Fibroblast of villous mesenchyme (primary cell): ENCODE measurements at regions not wholly inside any gene's neighbourhood (a gene's known extent, or its start where the extent isn't known, plus 50 kb on each side); places are given as distances from the start of the nearest gene placed in this dataset.

Experiments used
- DNase-seq: peaks from one replicate; pipeline ENCODE4 v3.0.0-alpha.2; 2010; ENCODE audit warnings: low read depth
- H3K4me3 ChIP-seq: 2 replicates; pipeline ENCODE4 v1.5.1; 2011; ENCODE audit warnings: low read depth, mild to moderate bottlenecking, low read length
- TF ChIP-seq, protein P1 (sequence below): IDR thresholded peaks from 2 replicates; pipeline ENCODE4 v1.5.1; 2012; ENCODE audit warnings: low read depth, mild to moderate bottlenecking, low read length; ENCODE audit not compliant: insufficient read depth

DNA sequence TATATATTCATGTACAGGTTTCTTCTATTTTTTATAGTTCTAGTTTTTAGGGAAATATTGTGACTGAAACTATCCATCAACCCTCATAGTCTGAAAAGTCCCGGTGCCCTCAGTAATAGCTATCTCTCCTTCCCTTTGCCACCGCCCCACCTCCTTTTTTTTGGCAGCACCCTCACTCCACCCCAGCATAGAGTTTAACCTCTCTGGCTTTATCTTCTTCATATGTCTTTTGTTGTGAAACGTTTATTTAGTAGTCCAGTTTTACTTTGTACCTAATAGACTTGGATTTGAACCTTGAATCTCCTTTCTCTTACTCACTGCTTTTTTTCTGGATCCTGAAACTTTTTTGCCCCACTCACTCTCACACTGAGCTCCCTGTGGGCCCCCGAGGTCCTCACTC lies 109.5 kb downstream of the BBS10 start:
- DNase-seq: no peak
- H3K4me3 ChIP-seq: no peak overlapping the region
- TF ChIP-seq, protein P1, sequence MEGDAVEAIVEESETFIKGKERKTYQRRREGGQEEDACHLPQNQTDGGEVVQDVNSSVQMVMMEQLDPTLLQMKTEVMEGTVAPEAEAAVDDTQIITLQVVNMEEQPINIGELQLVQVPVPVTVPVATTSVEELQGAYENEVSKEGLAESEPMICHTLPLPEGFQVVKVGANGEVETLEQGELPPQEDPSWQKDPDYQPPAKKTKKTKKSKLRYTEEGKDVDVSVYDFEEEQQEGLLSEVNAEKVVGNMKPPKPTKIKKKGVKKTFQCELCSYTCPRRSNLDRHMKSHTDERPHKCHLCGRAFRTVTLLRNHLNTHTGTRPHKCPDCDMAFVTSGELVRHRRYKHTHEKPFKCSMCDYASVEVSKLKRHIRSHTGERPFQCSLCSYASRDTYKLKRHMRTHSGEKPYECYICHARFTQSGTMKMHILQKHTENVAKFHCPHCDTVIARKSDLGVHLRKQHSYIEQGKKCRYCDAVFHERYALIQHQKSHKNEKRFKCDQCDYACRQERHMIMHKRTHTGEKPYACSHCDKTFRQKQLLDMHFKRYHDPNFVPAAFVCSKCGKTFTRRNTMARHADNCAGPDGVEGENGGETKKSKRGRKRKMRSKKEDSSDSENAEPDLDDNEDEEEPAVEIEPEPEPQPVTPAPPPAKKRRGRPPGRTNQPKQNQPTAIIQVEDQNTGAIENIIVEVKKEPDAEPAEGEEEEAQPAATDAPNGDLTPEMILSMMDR: no peak

DNA sequence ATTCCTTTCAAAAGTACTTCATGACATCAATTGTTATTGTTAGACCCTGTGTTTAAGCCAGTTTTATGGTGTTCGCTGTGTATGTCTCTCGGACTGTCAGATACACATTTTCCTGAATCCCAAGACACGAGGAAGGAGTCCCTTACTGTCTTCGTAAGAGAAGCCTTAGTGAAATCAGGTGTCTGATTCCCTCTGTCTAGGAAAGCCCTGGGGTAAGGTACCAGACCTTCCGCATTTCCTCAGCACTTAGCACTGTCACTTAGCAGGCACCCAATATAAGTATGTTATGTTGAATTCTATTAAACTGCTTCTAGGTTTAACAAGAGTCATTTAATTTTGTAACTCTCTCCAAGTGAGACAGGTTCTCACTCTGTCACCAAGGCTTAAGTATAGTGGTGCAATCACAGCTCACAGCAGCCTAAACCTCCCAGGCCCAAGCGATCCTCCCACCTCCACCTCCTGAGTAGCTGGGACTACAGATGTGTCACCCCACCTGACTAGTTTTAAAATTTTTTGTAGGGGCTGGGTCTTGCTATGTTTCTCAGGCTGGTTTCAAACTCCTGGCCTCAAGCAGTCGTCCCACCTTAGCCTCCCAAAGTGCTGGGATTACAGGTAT lies 111.0 kb downstream of the BBS10 start:
- H3K4me3 ChIP-seq: no peak overlapping the region
- TF ChIP-seq, protein P1: no peak
- no peak for DNase-seq

DNA sequence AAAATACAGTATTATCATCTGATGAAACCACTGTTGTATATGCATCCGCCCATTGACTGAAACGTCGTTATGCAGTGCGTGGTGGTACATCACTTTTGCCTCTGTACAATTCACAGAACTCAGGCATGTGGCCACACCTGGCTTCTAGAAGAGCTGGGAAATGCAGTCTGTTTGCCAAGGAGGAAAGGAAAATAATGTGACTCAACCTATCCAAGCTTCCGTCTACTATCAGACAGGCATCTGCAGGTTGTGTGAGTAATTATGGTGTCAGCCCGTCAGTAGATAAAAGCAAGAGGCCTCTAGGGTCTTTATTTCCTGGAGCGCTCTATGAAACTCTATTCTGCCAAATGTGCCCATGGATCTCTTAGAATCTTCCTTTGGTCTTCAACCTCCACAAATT lies 111.6 kb downstream of the BBS10 start:
- TF ChIP-seq, protein P1: no peak
- H3K4me3 ChIP-seq: no peak overlapping the region
- no peak for DNase-seq

DNA sequence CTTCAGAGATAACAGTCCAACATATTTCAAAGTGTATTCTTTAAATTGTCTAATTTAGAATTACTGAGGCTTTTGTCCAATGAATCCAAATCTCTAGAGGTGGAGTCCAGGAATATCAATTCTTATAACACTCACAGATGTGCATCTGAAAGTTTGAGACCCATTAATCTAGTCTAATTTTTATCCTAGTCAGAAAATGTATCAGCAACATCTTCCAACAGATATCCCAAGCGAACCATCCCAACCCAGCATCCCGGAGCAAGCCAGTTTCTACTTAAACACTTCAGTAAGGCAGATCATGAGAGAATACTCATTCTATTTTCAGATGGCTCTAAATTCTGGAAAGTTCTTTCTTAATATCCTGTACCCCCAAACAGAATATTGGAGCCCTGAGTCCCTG lies 113.5 kb downstream of the BBS10 start:
- TF ChIP-seq, protein P1: no peak
- no peak overlapping the region for H3K4me3 ChIP-seq
- no peak for DNase-seq

DNA sequence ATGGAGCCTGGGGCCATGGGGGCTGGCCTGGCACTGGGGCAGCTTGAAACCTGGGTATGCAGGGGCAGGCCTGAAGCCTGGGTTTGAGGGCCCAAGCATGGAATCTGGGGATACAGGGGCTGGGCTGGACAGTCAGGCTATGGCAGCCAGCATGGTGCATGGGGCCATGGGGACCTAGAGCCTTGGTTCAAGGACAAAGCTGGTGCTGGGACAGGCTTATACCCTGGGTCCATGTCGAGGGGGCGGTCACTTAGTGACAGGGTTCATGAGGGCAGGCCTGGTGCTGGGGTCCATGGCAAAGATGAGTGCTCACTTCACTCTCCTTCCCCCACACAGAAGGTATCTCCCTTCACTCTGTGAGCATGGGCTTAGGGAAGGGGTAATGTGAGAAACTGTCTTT lies 116.2 kb downstream of the BBS10 start:
- no peak overlapping the region for H3K4me3 ChIP-seq
- DNase-seq: no peak
- TF ChIP-seq, protein P1: no peak

DNA sequence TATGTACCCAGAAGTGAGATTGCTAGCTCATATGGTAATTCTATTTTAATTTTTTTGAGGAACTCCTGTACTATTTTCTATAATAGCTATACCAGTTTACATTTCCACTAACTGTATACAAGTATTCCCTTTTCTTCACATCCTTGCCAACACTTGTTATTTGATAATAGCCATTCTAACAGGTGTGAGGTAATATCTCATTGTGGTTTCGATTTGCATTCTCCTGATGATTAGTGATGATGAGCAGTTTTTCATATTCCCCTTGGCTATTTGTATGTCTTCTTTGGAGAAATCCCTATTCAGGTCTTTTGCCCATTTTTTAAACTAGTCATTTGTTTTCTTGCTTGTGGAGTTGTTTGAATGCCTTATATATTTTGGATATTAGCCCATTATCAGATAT lies 121.3 kb downstream of the BBS10 start:
- no peak for DNase-seq
- TF ChIP-seq, protein P1: no peak

DNA sequence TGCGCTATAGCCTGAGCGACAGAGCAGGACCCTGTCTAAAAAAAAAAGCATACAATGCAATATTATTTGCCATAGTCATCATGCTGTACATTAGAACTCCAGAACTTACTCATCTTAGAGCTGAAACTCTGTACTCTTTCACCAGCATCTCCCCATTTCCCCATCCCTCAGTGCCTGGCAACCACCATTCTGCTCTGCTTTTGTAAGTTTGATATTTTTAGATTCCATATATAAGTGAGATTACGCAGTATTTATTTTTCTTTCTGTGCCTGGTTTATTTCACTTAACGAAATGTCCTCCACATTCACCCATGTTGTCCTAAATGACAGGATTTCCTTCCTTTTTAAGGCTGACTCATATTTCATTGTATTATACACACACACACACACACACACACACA lies 121.8 kb downstream of the BBS10 start:
- DNase-seq: peak; percentile 70
- no peak overlapping the region for H3K4me3 ChIP-seq
- TF ChIP-seq, protein P1: no peak

More for the DNA sequence above, 121.3 kb downstream of the BBS10 start:
- no peak overlapping the region for H3K4me3 ChIP-seq
